Peyer's patch (tissue), 4 donors: ENCODE measurements at regions not wholly inside any gene's neighbourhood (a gene's known extent, or its start where the extent isn't known, plus 50 kb on each side); places are given as distances from the start of the nearest gene placed in this dataset.

Experiments
- CTCF ChIP-seq, 6 experiments: fragments of 450-650 bp in 4 of 6; fragments of 200-600 bp in 2 of 6; sonication (generic) in 1 of 6; IDR thresholded peaks; one replicate each; pipeline ENCODE4 v1.5.1; 2017 to 2019; ENCODE audit warnings: antibody characterized with exemption in 6 of 6, mild to moderate bottlenecking in 3 of 6, moderate library complexity in 1 of 6
- POLR2A ChIP-seq, 2 donors: fragments of 450-650 bp; IDR thresholded peaks; one replicate each; pipeline ENCODE4 v1.5.1; 2017; ENCODE audit warnings: antibody characterized with exemption in 2 of 2, mild to moderate bottlenecking in 2 of 2, moderate library complexity in 2 of 2

GRCh38 chr5:171533153-171533552, 113.7 kb downstream of the FGF18 start:
- TF ChIP-seq POLR2A (IDR thresholded peaks at IDR 0.05) = no peak
- no peak for TF ChIP-seq CTCF (IDR thresholded peaks at IDR 0.05)
